GM21515 (cell line): ENCODE measurements at regions not wholly inside any gene's neighbourhood (a gene's known extent, or its start where the extent isn't known, plus 50 kb on each side); places are given as distances from the start of the nearest gene placed in this dataset.
"Not testable (repeated sequence)": the region's sequence is repeated elsewhere in the genome, so short reads cannot be mapped to it uniquely, and the experiment has no call there.

Experiments
- ATAC-seq: cut with Tn5 transposase; IDR thresholded peaks from one replicate; pipeline ENCODE4 v1.9.1; 2021; ENCODE audit not compliant: unreplicated experiment

DNA sequence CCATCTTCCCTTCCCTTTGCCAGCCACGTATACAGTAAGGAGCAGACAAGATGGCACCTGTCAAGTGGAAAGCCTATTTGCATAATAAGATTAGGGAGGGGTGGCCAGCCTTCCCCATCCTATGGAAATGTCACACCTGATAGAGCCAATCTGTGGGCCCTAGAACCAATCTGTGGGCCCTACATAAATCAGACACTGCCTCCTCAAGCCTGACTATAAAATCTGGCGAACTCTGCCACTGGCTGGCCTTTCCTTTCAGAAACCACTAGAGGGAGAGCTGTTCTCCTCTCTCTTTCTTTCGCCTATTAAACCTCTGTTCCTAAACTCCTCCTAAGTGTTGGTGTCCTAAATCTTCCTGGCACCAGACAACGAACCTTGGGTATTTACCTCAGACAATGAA lies 231.5 kb upstream of the KLHL1 start:
- no peak for ATAC-seq

DNA sequence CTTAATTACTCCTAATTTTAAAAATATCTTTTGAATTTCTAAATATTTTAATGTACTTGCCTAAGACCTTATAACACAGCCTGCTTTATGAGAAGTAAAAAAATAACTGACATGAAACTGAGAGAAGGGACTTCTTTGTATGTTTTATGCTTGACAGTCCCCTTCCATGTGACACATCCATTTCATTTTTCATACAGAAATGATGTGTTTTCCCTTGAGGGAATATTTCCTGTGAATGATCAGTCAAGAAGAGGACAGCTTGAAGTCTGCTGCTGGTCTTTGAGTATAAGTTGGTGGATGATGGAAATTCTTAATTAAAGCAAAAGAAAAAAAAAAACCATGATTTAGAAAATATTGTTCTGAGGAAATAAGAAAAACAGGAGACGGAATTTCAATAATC lies 230.4 kb upstream of the KLHL1 start:
- ATAC-seq = no peak

DNA sequence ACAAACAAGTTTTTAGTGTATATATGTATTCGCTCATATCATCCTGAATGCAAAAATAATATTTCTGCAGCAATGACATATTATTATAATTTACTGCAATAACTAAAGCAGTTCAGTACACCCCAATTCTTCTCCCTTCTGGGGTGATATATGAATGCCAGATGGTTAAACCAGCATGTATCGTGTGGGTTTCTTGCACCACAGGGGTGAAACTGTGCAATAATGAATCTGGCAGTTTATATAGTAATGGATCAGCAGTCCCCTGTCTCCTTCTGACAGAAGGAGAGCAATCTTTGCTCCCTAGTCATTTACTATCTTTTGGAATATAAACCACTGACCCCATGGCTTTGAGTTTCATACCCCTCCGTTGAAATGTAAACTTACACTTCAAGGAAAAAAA lies 228.6 kb upstream of the KLHL1 start:
- ATAC-seq = no peak

DNA sequence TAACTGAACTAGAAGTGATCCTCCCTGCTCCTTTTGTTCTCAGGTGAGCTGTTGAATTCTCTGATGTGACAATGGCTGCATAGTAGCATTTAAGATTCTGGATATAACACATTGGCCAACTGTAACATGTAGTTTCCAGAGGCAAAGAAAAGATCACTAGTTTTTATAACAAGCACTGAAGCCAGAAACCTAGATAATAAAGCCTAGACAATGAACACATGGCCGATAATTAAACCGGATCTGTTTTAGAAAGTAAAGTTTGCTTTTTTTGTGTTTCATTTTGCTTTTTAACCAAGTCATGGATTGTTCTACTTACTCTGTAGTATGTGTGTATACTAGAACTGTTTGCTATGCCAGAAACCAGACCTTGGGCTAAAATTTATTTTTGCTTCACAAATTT lies 225.5 kb upstream of the KLHL1 start:
- ATAC-seq = no peak

DNA sequence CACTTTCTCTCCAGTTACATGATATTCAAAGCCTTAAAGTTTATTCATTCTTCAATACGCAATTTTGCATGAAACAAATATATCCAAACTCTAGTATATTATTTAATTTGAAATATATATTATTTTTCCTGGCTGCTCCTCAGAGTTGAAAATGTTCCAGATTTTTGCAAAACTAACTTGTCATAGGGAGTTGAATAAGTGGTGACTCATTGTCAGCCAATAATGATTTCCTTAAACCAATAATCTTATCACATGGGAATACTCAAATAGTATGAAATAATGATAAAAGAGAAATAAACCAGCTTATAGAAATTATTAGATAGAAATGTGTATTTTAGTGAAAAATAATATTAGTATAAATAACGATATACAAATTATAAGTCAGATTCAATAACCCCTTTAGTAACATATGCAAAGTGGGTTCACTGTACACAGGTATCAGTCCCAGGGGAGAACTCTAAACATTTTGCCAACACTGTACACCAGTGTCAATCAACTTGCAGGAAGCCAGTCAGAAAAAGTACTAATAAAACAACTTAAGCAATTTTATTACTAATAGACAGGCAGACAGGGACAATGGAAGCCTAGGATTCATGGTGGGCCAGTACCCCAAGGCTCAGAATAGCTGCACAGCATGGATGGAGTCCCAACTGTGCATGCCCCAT lies 222.6 kb upstream of the KLHL1 start:
- ATAC-seq = no peak

DNA sequence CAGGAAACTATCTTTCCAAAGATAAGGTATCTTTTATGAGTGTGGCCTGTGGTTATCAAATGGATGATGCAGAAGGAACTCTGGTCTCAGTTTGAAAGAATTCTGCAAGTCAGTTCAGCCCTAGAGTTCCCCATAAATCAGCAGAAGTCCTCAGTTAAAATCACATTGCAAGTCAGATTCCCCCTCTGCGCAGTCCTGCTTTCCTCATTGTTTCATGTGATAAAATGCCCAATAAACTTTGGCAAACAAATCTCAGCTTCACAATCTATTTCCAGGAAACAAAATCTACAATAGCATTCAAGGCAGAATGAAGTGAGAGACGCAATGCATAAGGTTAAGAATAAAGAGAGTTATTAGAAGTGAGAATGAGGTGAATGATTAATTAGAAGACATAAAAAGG lies 216.3 kb upstream of the KLHL1 start:
- no peak for ATAC-seq

DNA sequence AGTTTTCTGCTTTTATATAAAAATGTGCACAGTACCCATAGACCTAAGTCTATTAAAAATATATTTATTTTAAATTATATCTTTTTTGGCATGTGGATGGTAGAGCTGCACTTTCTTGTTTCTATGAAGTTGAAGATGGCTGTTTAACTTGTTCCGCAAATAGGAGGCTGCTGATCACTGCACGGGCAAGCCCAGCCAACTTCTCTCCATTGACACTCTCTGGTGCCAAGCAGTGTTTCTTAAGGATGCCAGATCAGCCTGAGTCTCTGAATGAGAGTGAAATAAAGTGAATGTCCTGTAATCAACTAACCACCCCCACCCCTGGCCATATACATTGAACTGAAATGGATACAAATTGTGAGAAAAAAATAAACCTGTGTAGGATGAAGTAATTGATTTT lies 202.9 kb upstream of the KLHL1 start:
- no peak for ATAC-seq

DNA sequence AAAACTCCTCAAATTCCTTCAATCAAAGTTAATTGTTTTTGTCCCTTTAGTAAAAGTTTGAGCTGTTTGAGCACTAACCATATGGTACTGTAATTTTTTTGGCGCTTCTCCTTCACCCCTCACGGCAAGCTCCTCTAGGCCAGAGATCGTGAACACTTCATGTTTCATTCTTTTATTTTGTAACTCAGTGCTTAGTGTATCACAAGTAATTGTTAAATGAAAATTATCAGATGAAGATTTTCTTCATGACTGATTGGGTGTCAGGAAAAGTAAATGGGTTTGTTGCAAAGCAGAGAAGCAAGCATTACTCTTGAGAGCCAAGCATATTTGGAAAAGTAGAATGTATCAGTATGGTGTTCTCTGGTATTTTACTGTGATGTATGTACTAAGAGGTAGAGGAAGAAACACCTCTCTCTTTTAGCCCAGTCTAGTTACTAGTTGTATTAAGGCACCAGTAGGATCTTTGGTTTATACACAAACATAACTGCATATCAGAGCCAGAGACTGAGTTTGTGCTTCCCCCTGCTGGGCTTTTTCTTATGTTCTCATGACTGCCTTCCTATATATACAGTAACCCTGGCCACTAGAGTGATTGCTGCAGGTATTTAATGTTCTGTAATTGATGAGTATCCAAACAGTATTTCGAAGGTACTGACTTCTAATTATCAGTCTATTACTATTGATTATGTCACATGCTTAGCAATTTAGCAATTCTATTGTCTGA lies 202.3 kb upstream of the KLHL1 start:
- no peak for ATAC-seq

DNA sequence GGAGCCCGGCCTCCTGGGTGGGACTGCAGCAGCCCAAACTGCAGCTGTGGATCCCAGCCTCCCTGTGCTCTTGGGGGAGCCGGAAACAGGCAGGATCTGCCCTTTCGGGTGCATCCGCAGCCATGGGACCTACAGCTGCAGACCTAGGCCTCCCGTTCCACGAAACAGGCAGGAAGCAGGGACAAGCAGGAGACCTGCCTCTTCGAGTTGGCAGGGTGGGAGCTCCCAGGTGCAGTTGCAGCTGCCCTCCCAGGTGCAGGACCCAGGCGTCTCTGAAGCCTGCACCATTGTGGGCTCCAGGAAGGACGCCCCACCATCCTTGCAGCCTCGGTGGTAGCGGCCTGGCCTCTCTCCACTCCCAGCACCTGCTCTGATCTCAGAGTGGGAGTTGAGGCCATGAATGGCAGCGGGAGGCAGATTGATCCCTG lies 189.0 kb upstream of the KLHL1 start:
- ATAC-seq = no peak

DNA sequence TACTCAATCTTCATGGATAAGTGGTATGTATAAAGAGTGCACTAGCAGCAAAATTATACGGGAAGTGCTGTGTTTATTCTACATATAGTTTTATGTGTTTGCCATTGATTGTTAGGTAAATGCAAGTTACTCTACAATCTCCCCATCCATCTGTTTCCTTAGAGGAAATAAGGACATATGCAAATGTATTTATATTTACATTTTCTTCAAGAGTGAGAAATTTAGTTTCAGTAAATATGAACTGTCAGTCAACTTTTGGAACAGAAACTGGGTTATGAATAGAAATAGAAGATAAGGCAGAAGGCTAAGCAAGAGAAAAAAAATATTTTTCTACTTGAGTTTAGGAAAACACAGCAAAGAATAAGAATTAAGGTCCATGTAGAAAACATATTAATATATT lies 176.1 kb upstream of the KLHL1 start:
- no peak for ATAC-seq

DNA sequence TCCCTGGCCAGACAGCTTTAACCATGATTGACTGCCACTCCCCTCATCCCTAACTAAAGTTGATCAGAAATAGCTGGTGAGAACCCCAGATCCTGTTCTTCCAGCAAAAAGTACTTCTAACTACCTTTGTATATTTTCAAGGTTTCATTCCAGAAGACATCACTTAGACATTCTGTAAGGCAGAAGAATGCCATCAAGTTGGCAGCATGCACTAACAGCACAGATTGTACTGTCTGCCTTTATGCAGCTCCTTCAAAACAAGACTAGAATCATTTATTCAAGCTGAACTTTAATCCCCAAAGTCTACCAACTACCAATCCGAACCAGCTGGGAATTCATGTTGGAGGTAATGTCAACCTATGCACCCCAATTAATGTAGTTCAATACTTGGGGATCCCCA lies 167.6 kb upstream of the KLHL1 start:
- no peak for ATAC-seq

DNA sequence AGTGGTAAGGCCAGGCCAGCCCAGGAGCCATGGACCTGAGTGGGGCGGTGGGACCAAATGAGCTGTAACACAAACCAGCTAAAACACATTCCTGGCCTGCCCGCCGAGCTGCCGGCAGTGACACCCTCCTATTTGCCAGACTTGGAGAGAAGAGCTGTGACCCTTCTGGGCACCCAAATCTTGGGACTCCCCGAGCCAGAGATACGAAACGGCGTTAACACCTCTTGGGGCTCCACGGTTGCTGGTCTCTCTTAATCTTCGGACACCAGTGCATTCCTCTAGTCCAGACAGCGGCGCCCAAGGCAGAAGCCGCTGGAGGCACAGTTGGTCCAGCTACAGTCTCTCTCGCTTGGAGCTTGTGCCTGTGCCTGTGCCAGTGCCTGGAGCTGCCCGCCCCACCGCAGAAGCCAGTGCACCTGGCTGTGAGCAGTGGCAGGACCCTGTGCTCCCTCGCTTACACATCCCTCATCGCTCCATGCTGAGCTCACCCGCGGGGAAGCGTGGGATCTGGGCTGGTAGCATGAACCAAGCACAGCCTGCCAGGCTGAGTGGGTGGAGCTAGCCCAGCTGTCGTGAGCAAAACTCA lies 147.2 kb upstream of the KLHL1 start:
- ATAC-seq = no peak

DNA sequence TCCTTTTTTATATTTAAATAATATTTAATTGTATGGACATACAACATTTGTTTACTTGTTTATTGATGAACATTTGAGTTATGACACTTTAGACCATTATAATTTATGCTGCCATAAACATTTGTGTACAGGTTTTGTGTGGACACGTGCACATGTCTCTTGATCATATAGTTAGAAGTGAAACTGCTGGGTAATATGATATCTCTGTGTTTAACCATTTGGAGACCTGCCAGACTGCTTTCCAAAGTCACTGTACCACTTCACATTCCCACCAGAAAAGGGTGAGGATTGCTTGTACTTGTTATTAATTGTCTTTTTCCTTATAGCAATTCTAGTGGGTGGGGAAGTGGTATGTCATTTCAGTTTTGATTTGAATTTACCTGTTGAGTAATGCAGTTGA lies 145.6 kb upstream of the KLHL1 start:
- no peak for ATAC-seq

DNA sequence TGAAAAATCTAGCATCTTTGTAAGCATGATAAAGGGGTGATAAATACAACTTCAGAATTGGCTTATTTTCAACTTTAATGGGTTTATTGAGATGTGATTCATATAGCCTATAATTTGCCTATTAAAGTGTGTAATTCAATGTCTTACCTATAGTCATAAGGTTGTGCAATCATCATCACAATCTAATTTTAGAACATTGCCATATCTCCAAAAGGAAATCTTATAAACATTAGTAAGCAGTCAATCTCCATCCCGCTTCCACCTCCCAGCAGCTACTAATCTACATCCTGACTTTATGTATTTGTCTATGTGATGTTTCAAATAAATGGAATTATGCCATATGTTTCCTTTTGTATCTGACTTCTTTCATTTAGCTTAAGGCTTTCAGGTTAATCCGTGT lies 145.2 kb upstream of the KLHL1 start:
- no peak for ATAC-seq

DNA sequence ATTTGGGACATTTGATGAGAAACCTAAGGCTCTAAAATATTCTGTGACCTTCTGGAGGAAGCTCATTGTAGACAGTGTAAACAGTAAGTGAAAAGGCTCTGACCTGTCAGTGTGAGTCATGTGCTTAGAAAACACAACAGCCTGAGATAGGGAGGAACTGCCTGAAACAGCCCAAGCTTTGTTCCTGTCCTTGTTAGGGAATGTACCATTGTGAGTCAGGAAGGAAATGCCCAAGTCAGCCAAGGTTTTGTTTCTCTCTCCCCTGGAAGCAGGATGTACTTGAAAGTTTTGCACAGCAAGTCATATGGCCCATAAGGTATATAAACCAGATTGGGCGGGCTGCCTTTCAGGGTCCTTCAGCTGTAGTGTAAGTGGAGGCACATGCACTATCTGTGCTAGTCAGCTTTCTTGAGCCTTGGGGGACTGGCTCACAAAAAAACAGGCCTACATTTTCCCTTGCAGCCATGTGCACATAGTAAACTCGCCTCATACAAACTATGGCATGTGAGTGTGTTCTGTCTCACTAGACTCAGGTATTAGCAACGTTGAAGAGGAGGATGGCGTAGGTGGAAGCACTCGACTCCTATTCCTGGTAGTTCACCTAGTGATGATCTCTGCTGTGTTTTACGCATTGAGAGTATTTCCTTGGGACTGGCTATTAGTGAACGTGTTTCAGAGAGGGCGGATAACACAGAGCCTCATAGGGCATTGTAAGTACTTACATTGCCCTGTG lies 141.2 kb upstream of the KLHL1 start:
- ATAC-seq = no peak

DNA sequence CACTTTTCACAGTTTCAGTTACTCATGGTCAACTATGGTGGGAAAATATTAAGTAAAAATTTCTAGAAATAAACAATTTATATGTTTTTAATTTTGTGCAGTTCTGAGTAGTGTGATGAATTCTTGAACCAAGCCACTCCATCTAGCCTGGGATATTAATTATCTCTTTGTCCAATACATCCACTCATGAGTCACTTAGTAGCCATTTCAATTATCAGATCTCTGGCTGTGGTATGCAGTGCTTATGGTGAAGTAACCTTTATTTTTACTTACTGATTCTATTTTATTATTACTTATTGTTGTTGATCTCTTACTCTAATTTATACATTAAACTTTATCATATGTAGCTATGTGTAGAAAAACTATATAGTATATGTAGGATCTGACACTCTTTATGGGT lies 128.9 kb upstream of the KLHL1 start:
- ATAC-seq = no peak

DNA sequence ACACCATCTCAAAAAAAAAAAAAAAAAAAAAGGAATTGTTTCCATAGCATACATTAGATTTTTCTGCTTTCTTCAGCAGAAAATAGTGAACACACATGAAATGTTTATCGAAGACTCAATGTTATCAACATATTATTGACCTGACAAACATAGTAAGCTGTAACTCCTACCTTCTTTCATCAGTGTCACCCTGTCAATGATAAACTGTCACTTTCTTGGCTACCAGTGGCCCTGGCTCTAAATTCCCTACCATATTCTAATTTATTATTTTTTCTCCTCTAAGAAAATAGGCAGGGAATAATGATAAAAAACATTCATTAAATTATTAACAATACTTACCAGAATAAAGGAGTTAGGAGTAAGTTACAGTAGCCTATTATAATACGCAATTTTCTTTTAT lies 127.3 kb upstream of the KLHL1 start:
- no peak for ATAC-seq

DNA sequence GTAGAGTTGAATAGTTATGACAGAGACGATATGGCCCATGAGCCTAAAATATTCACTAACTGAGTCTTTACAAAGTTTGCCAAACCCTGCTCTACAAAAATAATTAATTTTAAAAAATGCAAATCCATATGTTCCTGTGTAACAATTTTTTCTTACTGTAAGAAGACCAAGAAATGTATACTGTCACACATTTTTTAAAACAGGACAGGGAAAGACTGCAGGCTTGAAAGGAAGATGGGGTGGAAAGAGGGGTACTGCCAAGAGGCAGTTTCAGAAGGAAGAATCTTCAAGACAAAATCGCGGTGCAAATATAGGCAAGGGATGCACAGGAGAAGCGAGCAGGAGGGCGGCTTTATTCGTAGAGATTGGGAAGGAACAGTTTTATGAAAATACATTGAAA lies 115.7 kb upstream of the KLHL1 start:
- ATAC-seq = no peak

DNA sequence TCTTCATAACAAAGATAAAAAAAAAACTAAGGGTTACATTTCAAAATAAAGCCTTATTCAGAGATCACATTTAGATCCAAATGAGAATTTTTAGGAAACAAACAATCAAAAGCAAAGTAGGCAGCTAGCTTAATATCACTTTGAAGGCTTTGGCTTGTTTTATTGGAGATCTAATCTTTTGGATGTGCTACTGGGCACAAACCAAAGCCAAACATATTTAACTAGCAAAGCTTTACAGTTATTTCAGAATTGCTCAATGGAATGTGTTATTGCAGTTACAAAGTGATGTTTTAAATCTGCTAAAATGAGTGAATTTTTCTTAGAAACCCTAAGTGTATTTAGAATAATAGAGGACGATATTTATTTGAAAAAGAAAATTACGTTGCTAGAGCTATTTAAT lies 114.7 kb upstream of the KLHL1 start:
- no peak for ATAC-seq

DNA sequence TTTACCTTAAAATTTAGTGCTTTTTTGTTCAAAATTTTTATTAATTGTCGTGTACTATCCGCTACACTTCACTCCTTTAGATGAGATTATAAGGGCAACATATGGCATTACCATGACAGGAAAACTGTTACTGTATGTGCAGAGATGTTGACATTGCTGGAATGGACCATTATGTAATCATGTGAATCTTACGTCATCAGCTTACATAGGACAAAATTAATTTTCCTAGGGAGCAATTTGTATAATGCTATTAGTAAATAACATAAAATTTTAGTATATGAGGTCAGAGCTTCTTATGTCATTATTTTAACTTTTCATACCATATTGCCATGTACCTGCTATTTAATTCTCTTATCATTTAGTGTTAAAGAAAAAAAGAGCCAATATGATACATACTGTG lies 110.4 kb upstream of the KLHL1 start:
- no peak for ATAC-seq

DNA sequence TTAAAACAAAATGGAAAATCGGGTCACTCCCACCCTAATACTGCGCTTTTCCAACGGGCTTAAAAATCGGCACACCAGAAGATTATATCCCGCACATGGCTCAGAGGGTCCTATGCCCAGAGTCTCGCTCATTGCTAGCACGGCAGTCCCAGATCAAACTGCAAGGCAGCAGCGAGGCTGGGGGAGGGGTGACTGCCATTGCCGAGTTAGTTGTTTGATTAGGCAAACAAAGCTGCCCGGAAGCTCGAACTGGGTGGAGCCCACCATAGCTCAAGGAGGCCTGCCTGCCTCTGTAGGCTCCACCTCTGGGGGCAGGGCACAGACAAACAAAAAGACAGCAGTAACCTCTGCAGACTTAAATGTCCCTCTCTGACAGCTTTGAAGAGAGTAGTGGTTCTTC lies 100.7 kb upstream of the KLHL1 start:
- not testable (repeated sequence) for ATAC-seq

DNA sequence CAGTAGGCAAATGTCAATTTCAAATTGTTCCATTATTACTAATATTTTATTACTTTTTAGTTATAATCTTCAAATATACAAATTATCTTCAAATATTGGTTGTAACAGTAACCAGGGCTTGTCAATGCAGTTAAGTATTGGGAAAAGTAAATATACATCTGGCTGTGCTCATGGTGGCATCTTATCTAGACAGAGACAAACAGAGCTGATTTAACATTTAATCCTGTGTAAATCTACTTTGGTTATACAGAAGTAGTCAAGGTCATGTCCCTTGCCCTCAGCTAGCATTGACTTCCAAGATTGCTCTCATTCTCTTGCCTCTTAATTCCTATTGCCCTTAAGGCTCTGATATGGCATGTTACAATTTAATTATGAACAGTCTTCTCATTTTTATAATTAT lies 98.4 kb upstream of the KLHL1 start:
- ATAC-seq = no peak
